CD4-positive, alpha-beta T cell (primary cell): ENCODE measurements at regions not wholly inside any gene's neighbourhood (a gene's known extent, or its start where the extent isn't known, plus 50 kb on each side); places are given as distances from the start of the nearest gene placed in this dataset.

Experiments used
- ATAC-seq: fragments of 200-7000 bp; cut with Tn5 transposase; one replicate; pipeline ENCODE4 v1.10.0; 2022; ENCODE audit warnings: mild to moderate bottlenecking; ENCODE audit not compliant: poor library complexity
- CTCF ChIA-PET: fragments of 350-600 bp; sonication (Branson Sonifier 250); formaldehyde crosslinking; loops from one replicate; lab custom pipeline; 2021; ENCODE audit warnings: antibody characterized with exemption, inconsistent platforms; lab: Charles Lee
- POLR2A ChIA-PET: fragments of 350-600 bp; sonication (Branson Sonifier 250); formaldehyde crosslinking; loops from one replicate; lab custom pipeline; 2021; ENCODE audit warnings: antibody characterized with exemption, inconsistent platforms; lab: Charles Lee
- DNase-seq, 14 experiments: peaks; one replicate each; pipeline ENCODE4 v3.0.0-alpha.2; 2013 to 2020; ENCODE audit warnings: mixed read lengths in 2 of 14
- H3K27ac ChIP-seq, 2 donors: one replicate each; pipeline versions ENCODE4 v1.5.1 to v1.7.0; 2013; ENCODE audit warnings: low read length in 2 of 2, low read depth in 1 of 2, mild to moderate bottlenecking in 1 of 2
- H3K27me3 ChIP-seq, 2 experiments: 1 replicate in 1 of 2; 2 replicates in 1 of 2; pipeline versions ENCODE4 v1.6.1 to v1.7.0; 2013; ENCODE audit warnings: low read length in 2 of 2, control low read depth in 1 of 2, mild to moderate bottlenecking in 1 of 2, moderate library complexity in 1 of 2; ENCODE audit not compliant: insufficient read depth in 2 of 2, control insufficient read depth in 1 of 2
- H3K36me3 ChIP-seq: one replicate; pipeline ENCODE4 v1.6.1; 2013; ENCODE audit warnings: low read length, control low read depth; ENCODE audit not compliant: insufficient read depth
- H3K4me1 ChIP-seq: one replicate; pipeline ENCODE4 v1.6.1; 2013; ENCODE audit warnings: low read length, control low read depth; ENCODE audit not compliant: insufficient read depth
- H3K4me3 ChIP-seq: one replicate; pipeline ENCODE4 v1.5.1; 2013; ENCODE audit warnings: mild to moderate bottlenecking, low read length, moderate library complexity
- H3K9me3 ChIP-seq, 2 experiments: 1 replicate in 1 of 2; 2 replicates in 1 of 2; pipeline versions ENCODE4 v1.6.1 to v1.7.0; 2013; ENCODE audit warnings: low read length in 2 of 2, mild to moderate bottlenecking in 2 of 2, control low read depth in 1 of 2, moderate library complexity in 1 of 2; ENCODE audit not compliant: control insufficient read depth in 1 of 2, insufficient read depth in 1 of 2
- H3K27ac Mint-ChIP-seq: one replicate; pipeline ENCODE4 v1.8.0; 2020; ENCODE audit warnings: mixed read lengths
- H3K27me3 Mint-ChIP-seq: one replicate; pipeline ENCODE4 v1.8.0; 2021; ENCODE audit warnings: mixed read lengths
- H3K36me3 Mint-ChIP-seq: one replicate; pipeline ENCODE4 v1.8.0; 2021; ENCODE audit warnings: low read depth, mixed read lengths
- H3K4me1 Mint-ChIP-seq: one replicate; pipeline ENCODE4 v1.8.0; 2021; ENCODE audit warnings: low read depth, mixed read lengths
- H3K4me3 Mint-ChIP-seq: one replicate; pipeline ENCODE4 v1.8.0; 2020; ENCODE audit warnings: mild to moderate bottlenecking, mixed read lengths
- H3K9me3 Mint-ChIP-seq: one replicate; pipeline ENCODE4 v1.8.0; 2020; ENCODE audit warnings: mixed read lengths
- intact Hi-C, 2 experiments: fragments of 100-400 bp; cut with DNase I in 1 of 2; cut with micrococcal nuclease in 1 of 2; formaldehyde crosslinking; loops; one replicate each; pipeline versions ENCODE4 v1.15.1 to v1.9.0; 2023 to 2025; cut with DNase I, micrococcal nuclease
- TF ChIP-seq, protein P1 (sequence below): fragments of 200-600 bp; IDR thresholded peaks from one replicate; pipeline ENCODE4 v1.8.0; 2022; ENCODE audit warnings: antibody characterized with exemption, mild to moderate bottlenecking

DNA sequence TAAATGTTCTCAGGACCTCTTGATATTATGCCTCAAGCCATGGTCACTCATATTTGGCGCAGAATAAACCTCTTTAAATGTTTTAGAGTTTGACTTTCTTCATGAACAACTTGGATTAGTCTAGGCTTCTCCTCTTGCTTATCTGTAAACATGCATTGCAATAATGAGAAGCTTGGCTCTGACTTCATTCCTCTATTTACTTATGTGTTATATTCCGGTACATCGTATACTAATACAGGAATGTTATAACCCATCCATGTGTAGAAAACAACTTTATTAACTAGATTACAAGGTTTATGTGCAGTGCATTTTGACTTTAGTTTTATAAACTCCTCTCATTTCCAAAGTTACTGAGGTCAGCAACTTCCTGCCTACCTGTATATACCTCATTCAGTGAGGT is 944.3 kb upstream of the GHITM start:
- H3K4me1 Mint-ChIP-seq = no peaks in the 10 kb centered on the region
- no peak for DNase-seq

DNA sequence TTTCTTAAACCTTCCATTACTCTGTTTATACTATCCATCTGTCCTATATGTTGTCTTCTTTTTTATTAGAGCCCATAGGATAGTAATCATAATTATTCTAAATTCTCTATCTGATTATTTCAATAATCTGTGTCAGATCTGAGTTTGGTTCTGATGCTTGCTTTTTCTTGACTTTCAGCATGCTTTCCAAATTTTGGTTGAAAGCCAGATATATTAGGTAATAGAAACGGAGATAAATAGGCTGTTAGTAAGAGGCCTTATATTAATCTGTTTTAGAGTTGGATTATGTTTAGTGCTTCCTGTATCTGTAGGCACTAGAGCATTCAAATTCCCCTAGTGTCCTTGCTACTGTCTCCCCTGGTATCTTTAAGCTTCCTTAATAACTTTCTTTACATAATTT is 939.9 kb upstream of the GHITM start:
- no peak overlapping the region for H3K4me3 ChIP-seq
- CTCF ChIA-PET = no interaction called here
- Mint-ChIP-seq H3K27ac (no peak overlapping the region), H3K27me3 (no peaks in the 10 kb centered on the region), H3K4me1 (no peaks in the 10 kb centered on the region), H3K9me3 (peaks cover 3% of the 10 kb centered on the region), H3K36me3 (no peaks in the 10 kb centered on the region), H3K4me3 (no peak overlapping the region)
- intact Hi-C loops = no loop called here
- no peak overlapping the region for H3K27ac ChIP-seq
- H3K9me3 ChIP-seq = peaks cover 0 to 4% of the 10 kb centered on the region in 2 experiments
- no peaks in the 10 kb centered on the region for H3K27me3 ChIP-seq
- ATAC-seq (no peak), DNase-seq (no peak)
- no peaks in the 10 kb centered on the region for H3K36me3 ChIP-seq
- H3K4me1 ChIP-seq = no peaks in the 10 kb centered on the region
- POLR2A ChIA-PET = no interaction called here
- TF ChIP-seq, protein P1, sequence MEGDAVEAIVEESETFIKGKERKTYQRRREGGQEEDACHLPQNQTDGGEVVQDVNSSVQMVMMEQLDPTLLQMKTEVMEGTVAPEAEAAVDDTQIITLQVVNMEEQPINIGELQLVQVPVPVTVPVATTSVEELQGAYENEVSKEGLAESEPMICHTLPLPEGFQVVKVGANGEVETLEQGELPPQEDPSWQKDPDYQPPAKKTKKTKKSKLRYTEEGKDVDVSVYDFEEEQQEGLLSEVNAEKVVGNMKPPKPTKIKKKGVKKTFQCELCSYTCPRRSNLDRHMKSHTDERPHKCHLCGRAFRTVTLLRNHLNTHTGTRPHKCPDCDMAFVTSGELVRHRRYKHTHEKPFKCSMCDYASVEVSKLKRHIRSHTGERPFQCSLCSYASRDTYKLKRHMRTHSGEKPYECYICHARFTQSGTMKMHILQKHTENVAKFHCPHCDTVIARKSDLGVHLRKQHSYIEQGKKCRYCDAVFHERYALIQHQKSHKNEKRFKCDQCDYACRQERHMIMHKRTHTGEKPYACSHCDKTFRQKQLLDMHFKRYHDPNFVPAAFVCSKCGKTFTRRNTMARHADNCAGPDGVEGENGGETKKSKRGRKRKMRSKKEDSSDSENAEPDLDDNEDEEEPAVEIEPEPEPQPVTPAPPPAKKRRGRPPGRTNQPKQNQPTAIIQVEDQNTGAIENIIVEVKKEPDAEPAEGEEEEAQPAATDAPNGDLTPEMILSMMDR = no peak

More for the DNA sequence above, 944.3 kb upstream of the GHITM start:
- Histone ChIP-seq H3K9me3 (peaks cover 0 to 4% of the 10 kb centered on the region in 2 experiments), H3K36me3 (no peaks in the 10 kb centered on the region), H3K4me3 (no peak overlapping the region), H3K4me1 (no peaks in the 10 kb centered on the region), H3K27ac (no peak overlapping the region), H3K27me3 (no peaks in the 10 kb centered on the region)
- intact Hi-C loops = no loop called here
- no peak overlapping the region for H3K27ac Mint-ChIP-seq
- no peaks in the 10 kb centered on the region for H3K27me3 Mint-ChIP-seq
- H3K36me3 Mint-ChIP-seq = no peaks in the 10 kb centered on the region
- no peak for ATAC-seq
- peaks cover 6% of the 10 kb centered on the region for H3K9me3 Mint-ChIP-seq
- H3K4me3 Mint-ChIP-seq = no peak overlapping the region
- POLR2A ChIA-PET = no interaction called here
- CTCF ChIA-PET = no interaction called here
- TF ChIP-seq, protein P1 = no peak

DNA sequence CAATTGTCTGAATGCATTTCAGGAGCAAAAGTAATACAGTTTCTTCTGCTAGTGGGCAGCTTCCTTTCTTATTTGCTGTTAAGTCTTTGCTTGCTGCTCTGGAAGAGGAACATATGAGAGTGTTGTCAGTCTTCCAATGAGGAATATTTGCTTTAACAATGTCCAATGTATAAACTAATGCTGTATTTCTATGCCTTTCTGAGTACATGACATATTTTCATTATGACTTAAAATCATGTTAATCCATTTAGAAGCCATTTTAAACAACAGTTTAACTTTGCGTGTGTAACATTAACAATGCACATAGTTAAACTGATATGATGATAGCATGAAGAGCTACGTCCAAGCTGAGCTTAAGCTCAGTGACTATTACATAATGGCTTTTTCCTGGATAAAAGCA is 933.4 kb upstream of the GHITM start:
- Histone ChIP-seq H3K27ac (no peak overlapping the region), H3K4me1 (no peaks in the 10 kb centered on the region), H3K27me3 (no peaks in the 10 kb centered on the region), H3K4me3 (no peak overlapping the region), H3K36me3 (no peaks in the 10 kb centered on the region), H3K9me3 (no peaks in the 10 kb centered on the region)
- no peak for ATAC-seq
- H3K4me1 Mint-ChIP-seq = no peaks in the 10 kb centered on the region
- POLR2A ChIA-PET = no interaction called here
- H3K36me3 Mint-ChIP-seq = no peaks in the 10 kb centered on the region
- TF ChIP-seq, protein P1 = no peak
- no peaks in the 10 kb centered on the region for H3K27me3 Mint-ChIP-seq
- CTCF ChIA-PET = no interaction called here
- no peak overlapping the region for H3K27ac Mint-ChIP-seq
- intact Hi-C loops = no loop called here
- H3K4me3 Mint-ChIP-seq = no peak overlapping the region
- DNase-seq = no peak
- H3K9me3 Mint-ChIP-seq = no peaks in the 10 kb centered on the region
